AG09319 (cell line): ENCODE measurements at regions not wholly inside any gene's neighbourhood (a gene's known extent, or its start where the extent isn't known, plus 50 kb on each side); places are given as distances from the start of the nearest gene placed in this dataset.

ENCODE experiments used
- DNase-seq: peaks from one replicate; pipeline ENCODE4 v3.0.0-alpha.2; 2010; ENCODE audit warnings: low read depth; ENCODE audit errors: extremely low read depth
- TF ChIP-seq, protein P1 (sequence below): IDR thresholded peaks from 2 replicates; pipeline ENCODE4 v1.5.1; 2011; ENCODE audit warnings: low read depth, mild to moderate bottlenecking, inconsistent platforms, low read length, moderate library complexity

DNA sequence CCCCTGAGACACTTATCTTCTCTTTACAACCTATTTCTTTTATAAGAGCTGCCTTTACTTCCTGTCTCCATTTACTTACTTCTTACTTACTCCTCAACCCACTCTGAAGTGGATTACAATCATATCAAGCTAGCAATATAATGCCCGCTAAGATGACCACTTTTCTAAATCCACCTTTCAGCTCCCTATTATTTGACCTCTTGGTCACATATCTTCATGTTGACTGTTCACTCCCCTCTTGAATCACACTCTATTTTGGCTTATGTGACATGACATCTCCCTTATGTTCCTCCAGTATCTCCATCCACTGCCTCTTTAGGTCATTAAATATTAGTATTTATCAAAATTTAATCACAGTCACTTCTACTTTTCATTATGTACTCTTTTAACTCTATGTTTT is 255.3 kb upstream of the TRPC7 start:
- TF ChIP-seq, protein P1, sequence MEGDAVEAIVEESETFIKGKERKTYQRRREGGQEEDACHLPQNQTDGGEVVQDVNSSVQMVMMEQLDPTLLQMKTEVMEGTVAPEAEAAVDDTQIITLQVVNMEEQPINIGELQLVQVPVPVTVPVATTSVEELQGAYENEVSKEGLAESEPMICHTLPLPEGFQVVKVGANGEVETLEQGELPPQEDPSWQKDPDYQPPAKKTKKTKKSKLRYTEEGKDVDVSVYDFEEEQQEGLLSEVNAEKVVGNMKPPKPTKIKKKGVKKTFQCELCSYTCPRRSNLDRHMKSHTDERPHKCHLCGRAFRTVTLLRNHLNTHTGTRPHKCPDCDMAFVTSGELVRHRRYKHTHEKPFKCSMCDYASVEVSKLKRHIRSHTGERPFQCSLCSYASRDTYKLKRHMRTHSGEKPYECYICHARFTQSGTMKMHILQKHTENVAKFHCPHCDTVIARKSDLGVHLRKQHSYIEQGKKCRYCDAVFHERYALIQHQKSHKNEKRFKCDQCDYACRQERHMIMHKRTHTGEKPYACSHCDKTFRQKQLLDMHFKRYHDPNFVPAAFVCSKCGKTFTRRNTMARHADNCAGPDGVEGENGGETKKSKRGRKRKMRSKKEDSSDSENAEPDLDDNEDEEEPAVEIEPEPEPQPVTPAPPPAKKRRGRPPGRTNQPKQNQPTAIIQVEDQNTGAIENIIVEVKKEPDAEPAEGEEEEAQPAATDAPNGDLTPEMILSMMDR: no peak
- no peak for DNase-seq

DNA sequence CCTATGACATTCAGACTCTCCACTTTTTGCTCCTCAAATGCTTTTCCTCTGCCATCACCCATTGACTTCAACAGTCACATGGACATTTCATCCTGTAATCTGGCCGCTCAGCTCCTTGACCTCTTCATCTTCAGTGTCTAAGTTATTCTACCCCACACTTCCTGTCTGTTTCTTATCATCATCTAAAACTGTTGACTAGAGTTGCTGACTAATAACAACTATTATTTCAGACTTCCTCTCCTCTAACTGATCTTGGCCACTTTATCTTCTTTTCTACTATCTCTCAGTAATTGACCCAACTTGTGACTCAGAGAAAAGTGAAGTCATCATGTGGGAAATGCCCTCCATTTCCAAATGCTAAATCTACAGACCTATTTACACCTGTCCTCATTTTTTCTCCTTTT is 254.7 kb upstream of the TRPC7 start:
- DNase-seq: no peak
- TF ChIP-seq, protein P1: no peak

DNA sequence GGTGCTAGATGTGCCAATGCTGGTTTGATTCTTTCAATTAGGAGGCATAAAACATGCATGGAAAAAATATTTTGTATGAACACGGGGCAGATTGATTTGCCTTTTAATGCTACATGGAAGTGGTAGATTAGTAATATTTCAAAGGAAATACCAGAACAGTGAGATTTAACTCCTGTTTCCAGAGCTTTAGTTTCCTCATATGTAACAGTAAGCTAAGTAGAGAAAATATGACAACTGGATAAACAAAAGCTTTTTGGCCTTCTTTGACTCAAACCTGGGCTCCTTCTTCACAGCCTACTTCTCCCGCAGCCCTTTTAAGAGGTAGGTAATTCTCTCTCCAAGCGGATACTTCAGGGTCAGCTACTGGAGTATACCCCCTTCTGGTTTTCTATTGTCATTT is 254.2 kb upstream of the TRPC7 start:
- TF ChIP-seq, protein P1: no peak
- no peak for DNase-seq

DNA sequence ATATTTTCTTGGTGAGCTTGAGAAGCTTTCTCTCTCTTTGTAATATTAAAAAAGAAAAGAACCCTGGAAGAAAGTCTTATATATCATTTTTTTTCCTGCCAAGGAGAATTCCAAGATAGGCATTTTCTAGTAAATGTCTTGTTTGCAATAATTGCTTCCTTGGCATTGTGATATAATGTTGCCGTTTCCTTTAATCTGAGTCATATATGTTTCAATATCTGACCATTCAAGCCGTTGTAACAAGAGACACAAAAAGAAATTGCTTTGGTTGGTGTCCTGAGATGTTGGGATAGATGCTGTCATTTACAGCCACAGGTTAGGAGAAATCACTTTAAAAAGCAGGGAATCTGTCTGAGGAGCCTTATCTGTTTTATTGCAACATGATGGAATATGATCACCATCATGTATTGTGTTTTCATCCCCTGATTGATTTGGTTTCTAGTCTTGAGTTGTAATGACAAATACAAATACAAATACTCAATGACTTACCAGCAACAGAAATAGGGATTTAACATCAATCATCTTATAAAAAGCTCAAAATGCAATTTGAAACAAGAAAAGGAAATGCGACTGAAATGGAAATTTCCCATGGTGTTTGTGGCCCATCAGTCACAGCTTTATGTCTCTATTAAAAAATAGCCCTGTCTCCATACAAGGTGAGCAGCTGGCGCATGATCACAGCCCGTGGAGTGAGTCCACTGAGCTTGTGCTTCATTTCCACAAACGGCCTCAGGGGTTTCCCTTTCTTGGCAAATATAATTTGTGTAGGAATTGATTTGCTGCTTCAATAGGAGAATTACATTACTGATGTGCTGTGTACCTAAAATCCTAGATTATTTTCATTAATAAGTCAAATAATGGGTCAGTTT is 250.1 kb upstream of the TRPC7 start:
- DNase-seq: no peak
- TF ChIP-seq, protein P1: no peak

DNA sequence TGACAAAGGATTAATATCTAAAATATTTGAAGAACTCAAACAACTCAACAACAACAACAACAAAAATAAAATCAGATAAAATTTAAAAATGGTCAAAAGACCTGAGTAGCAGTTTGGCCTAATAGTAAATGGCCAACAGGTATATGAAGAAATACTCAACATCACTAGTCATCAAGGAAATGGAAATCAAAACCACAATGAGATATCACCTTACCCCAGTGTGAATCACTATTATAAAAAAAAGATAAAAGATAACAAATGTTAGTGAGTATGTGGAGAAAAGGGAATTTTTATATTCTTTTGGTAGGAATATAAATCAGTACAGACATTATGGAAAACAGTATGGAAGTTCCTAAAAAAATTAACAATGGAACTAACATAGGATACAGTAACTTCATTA is 247.9 kb upstream of the TRPC7 start:
- TF ChIP-seq, protein P1: no peak
- no peak for DNase-seq

DNA sequence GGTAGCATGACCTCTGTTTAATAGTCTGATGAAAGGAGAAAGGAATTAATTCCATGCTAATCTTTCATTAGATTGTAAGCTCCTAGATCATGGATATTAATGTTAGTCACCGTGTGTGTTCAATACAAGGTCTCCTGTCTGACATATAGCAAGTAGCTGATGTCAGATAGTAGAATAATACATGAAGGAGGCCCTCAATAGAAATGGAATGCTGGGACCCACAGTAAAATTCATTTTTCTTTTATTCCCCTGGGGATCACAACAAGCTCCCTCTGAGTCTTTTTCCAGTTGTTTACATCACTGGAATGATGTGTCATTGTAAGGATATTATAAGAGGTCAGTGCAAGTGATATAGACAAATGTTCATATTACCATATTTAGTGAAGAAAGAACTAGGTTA is 240.3 kb upstream of the TRPC7 start:
- TF ChIP-seq, protein P1: no peak
- DNase-seq: no peak

DNA sequence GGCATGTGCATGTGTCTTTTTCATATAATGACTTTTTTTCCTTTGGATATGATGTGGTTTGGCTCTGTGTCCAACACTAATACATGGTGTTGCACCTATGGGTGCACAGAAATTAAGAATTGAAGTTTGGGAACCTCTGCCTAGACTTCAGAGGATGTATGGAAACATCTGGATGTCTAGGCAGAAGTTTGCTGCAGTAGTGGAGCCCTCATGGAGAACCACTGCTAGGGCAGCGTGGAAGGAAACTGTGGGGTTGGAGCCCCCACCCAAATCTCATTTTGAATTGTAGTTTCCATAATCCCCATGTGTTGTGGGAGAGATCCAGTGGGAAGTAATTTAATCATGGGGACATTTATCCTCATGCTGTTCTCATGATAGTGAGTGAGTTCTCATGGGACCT is 235.0 kb upstream of the TRPC7 start:
- no peak for DNase-seq
- TF ChIP-seq, protein P1: no peak
